Effector CD4-positive, alpha-beta T cell (primary cell): ENCODE measurements at regions not wholly inside any gene's neighbourhood (a gene's known extent, or its start where the extent isn't known, plus 50 kb on each side); places are given as distances from the start of the nearest gene placed in this dataset.

Experiments used
- DNase-seq: peaks from one replicate; pipeline ENCODE4 v3.0.0-alpha.2; 2020

DNA sequence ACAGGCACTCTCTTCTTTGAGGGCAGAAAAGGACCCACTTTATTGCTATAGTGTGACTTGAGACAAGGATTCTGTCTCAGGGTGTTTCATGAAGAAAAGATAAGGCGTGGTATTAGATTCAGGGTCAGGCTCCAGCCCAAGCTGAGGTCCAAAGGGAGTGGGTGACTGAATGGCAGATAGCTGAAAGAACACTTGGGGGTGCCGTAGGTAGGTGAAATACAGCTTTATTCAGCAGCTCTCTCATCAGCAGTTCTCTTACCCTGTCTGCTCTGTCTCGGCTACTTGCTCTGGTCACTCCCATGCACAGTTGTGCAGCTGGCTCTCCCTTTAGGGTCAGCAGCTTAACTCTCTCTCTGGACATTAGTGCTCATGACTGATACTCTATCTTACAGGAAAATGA is 379.9 kb downstream of the LPIN1 start:
- DNase-seq = no peak

DNA sequence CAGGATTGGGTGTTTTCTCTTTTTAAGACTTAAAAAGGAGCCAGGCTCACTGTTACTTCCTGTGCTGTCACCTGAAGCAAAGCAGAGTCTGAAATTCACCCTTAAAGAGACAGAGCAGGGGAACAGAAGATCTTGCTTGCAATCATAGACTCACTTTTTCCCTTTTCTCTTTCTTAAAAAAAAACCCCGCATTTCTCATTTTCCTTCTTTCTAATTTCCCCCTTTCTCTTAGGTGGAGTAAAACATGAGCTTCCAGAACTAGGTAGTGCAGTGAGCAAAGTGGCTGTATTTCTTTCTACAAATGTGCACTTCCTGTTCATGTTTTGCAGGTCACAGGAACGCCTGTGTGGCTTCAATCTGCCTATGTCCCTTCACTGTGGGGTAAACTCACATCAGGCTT is 381.2 kb downstream of the LPIN1 start:
- DNase-seq = no peak

DNA sequence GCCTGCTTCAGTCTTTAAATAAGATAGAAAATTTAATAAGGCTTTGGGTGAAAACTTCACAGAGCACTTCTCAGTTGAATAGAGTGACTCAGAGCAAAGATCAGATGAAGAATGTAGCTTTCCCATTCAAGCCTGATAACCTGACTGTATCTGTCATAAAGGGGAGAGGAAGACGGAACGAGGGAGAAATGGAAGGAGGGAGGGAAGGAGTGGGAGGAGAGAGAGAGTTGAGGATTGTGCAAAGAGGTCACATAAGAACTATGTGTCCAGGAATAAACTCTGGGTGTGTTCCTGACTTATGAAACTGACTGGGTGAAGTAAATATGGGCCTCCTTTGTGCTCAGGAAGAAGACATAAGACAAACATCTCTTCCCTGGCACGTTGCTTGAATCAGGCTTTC is 385.5 kb downstream of the LPIN1 start:
- DNase-seq = no peak

DNA sequence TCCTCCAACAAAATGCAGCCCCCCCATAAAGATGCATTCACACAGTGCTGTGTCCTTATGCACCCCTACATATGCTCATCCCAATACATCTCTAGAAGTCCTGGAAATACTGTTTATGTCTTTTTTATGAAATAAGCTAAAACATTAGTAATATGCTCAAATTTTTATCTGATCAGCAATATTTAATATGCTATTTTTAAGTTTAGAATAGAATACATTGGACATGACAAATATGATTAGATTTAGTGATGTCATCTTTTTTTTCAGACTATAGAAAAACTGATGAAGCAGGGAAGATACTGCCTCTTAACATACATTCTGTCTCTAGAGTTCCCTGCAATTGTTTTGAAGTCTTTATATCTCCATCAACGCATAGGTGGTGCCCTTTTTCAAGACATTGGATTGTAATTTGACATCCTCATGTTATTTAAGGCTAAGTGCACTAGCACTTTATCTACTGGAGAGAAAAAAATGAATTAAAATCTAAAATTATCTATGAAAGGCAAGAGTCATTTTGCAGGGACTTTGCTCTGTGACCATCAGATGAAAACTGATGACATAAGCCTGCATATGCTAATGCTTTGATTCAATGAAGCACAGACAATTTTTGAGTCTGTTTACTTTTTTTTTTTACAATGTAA is 395.3 kb downstream of the LPIN1 start:
- DNase-seq = no peak

DNA sequence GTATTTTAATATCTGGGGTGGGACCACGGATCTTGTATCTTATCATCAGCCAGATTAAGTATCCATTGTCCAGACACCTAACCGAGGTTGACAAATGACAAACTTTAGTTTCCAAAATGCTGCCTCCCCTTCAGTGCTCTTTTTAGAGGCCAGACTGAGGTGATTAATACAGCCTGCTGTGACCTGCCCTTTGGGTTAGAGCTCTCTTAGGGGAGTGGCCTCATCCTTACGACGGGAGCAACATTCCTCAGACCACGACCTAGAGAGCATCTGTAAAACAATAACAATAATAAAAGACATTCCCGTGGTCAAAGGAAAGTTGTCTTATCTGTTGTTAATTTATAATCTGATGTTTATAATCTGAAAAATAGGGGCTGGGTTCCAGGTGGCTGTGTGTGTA is 405.3 kb downstream of the LPIN1 start:
- DNase-seq = no peak

DNA sequence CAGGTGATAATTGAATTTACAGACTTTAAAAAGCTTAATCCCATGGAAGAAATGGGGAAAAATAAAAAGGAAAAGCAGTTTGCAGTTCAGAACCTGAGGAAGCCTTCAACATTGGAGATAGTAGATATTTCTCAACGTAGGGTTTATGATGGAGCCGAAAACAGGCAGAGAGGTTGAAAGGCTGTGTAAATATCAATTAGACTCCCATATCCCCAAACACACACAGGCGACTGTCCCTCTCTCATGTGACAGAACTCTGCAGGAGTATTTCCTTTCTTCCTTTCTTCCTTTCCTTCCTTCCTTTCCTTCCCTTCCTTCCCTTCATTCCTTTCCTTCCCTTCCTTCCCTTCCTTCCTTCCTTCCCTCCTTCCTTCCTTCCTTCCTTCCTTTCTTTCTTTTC is 406.5 kb downstream of the LPIN1 start:
- DNase-seq = no peak

DNA sequence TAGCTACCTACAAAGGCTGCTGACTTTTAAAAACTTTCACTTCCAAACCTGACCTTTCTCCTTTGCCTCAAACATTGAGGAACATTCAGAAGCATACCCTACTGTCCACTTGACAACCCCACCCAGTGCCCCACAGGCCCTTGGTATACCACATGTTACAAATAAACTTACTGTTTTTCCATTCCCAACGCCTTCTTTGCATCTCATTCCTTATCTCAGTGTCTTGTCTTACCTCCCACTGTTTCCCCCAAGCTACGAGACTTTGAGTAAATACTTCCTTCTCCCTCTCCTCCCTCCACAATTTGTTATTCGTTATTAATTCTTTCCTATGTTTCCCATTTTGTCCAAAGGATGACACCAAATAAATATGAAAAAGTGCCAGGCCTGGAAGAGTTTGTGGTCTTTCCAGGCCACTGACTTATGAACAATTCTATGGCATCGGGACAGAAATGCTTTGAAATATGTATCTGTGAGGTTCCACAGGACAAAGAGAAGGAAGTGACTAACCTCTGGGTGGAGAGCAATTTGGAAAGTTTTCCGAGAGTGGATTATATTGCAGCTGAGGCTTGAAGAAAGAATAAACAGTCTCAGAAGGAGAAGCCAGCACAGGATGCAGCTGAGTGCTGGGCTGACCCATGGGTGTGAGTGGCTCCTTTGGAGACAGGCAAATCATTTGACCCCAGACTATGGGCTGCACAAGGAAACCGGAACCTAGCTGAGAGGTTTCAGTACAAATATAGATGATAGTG is 409.0 kb downstream of the LPIN1 start:
- DNase-seq = no peak

DNA sequence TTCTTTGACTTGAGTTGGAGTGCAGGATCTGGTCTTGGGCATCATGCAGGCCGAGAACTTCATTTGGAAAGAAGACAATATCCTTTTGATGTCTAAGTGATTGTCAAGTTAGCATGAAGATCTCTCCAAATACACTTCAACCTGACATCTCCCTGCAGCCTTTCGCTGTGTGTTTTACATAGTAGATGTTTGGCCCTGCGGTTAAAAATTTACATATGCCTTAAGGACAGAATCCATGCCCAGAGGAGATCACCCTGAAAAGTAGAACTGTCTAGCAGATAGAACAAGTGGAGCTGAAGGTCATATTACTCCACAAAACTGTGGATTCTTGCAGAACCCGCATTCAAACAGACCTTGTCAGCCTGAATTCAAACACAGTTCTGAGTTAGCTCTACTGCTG is 409.9 kb downstream of the LPIN1 start:
- no peak for DNase-seq

DNA sequence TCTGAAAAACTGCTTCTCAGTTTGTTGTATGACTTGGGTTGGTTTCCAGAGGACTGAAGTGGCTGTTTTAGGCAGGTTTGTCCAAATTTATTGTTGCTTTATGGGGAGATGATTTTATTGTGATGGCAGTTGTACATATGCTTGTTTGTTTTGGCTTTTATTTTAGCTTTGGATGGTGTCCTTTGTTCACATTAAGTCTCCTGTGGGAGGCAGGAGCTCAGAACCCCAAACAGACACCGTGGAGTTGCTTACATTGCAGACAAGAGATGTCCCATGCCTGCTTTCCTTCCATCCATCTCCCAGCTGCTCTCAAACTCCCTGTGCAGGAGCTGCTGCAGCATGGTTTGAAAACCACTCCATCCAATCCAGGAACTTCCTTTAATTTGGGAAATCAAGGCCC is 414.7 kb downstream of the LPIN1 start:
- no peak for DNase-seq

DNA sequence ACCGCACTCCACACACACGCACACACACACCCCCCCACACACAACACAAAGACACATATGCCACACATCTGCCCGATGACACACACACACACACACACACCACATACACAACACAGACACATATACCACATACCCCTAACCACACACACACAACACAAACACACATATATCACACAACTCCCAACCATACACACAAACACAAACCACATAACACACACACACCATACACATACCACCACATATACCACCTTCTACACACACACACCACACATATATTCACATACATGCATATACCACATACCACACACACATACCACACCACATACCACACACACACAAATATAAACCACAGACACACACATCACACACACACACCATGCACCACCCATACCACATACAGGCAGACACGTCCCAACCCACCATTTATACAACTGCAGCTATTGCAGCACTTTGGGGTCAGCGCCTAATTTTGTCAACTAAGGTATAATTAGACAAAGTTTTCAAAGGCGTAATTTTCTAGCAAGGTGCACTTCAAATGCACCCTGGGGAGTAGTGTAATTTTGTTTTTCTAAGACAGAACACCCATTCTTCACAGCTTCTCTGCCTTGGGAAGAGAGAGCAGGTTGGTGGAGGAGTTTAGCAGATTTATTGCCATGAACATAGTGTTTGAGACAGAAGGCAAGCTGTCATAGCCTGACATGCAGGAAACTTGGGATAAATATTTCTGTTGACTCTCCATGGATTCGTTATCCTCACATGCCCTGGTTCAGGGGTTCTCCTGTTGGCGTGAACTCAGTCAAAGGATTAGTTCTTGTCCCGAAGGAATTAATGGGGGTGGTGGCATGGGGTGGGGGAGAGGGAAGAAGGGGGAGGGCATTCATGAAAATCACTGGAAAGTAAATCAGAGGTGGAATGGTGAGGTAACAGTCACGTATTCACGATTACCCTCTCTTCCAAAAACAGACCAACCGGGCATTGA is 416.1 kb downstream of the LPIN1 start:
- DNase-seq = no peak

DNA sequence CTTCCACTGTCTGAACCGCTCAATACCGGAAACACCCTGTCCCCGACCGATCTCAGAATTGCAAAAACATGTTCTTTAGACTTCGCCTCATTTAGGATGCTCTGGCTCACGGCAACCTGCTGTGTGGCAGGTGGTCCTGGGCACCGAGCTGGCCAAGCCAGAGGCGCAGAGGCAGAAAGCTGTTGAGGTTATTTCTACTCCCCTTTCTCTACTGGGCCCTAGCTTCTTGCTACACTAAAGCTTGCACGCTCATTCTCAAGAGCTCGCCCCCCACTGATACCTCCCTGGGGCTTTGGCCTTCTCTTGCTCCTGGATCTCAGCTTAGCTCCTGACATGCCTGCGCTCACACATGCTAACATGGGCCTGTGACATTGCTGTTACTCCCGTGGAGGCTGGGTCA is 417.4 kb downstream of the LPIN1 start:
- DNase-seq = no peak

DNA sequence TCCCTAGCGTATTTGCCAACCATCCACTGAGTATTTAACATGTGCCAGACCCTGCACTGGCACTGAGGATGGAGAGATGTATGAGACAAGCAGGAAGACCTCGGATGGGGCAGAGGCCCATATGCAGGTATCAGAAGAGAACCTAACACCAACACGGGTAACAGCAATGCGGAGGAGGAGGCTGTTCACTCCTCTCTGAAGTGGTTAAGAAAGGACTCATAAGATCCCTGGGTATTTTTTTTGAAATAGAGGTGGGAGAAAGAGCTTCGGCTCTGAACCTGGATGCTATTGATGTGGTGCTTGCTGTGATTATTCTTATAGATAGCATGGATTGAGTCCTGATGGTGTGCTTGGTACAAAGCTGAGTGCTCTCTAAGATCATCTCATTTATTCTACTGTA is 418.3 kb downstream of the LPIN1 start:
- no peak for DNase-seq

DNA sequence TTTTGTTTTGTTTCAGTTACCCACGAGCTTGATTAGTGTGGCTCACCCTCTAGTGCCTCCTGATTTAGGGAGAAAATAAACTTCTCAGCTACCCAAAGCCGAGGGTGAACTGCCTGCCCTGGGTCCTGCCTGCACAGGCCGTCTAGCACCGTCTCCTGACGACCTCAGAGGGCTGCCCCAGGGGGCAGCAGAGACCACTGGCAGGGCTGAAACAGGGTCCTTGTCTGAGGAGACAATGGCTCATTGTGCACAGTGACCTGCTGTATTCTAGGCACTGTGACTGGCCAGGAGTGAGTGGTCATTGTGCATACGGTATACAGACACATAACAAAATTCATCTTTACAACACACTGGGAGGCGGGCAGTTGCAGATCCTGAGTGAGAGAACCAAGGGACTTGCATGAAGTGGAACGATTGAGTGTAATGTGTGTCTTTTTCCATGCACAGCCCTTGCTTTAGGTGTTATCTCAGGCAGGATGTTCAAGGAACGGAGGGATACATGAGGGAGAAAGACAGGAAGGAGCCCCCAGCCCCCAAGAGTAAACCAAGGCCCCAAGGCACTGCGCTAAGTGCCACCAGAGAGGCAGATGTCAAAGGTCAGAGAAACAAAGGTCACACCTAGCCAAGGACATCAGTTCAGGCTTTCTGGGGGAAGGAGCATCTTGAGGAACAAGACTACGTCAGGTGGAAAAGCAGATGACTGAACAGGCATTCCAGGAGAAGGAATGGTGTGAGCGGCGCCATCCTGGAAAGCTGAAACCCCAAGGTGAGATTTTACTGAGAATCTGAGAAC is 421.3 kb downstream of the LPIN1 start:
- no peak for DNase-seq

DNA sequence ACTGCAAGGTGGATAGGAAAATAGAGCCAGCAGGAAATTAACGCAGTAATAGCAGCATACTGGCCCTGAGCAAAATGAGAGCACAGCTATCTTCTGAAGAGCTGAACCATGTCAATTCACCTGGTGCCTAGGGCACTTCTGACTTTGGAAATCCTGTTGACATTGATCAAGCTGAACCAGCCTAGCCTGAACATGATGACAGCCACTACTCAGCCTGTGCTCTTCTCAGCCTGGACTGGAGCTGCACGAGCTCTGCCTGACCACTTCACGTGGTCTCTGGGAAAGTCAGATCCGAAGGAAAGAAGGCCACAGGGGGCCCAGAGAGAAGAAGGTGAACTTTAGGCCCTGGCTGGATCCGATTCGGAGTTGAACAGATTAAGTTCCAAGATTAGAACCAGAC is 421.9 kb downstream of the LPIN1 start:
- DNase-seq = no peak

DNA sequence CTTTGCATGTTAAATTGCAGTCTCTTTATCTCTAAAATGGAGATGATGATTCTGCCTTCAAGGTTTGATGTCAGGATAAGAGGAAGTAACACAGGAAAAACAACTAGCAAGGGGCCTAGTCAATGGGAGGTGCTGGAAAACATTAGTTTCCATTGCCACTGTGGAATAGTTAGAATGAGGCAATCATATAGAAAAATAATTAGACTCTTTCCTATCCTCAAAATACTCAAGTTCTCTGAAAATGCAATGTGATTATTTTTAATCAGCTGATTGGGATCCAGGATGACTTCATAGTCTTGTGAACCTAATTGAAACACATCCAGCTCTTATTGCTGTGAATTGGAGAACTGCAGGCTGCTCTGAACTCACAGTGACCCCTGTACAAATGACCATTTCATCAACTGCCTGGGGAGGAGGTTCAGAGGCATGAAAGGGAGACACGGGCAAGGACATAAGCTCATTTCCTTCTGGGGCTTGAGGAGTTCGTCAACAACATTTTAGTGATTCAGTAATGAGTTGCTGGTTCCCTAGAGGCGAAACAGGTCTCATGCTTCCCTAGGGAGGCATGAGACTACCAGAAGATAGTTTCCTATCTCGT is 422.5 kb downstream of the LPIN1 start:
- no peak for DNase-seq

DNA sequence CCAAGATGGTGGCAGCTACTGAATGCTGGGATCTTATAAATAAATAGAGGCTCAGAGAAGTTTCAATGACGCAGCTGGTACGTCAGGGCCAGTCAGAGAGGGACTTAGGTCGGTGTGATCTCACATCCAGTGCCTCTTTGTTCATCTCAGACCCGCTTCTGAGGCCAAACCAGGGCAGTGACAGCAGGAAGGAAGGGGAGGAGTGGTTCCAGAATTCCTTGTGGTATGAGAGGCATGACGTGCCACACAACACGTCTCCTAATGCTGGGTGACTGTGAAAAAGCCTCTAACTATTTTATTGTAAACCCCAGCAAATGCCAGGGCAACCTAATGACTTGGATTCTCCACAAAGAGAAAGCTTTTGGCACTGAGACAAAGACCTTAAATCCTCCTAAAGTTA is 423.3 kb downstream of the LPIN1 start:
- DNase-seq = no peak

DNA sequence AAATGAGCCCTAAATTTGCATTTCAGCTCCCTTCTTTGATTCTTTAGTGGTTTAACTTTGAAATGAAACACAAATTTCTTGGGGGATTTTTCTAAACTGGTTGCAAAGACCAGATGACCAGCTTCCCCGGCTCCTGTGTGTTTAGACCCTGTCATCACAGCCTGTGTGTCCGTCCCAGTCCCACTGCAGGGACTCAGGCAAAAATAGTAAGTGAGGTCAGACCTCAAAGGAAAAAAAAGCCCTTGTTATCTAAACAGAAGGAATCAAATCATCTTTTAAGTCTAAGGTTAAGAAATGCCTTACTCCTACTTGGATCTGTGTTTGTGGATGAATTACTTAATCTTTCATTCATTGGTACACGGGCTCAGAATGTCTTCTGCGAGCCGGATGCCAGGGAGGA is 423.7 kb downstream of the LPIN1 start:
- DNase-seq = no peak

DNA sequence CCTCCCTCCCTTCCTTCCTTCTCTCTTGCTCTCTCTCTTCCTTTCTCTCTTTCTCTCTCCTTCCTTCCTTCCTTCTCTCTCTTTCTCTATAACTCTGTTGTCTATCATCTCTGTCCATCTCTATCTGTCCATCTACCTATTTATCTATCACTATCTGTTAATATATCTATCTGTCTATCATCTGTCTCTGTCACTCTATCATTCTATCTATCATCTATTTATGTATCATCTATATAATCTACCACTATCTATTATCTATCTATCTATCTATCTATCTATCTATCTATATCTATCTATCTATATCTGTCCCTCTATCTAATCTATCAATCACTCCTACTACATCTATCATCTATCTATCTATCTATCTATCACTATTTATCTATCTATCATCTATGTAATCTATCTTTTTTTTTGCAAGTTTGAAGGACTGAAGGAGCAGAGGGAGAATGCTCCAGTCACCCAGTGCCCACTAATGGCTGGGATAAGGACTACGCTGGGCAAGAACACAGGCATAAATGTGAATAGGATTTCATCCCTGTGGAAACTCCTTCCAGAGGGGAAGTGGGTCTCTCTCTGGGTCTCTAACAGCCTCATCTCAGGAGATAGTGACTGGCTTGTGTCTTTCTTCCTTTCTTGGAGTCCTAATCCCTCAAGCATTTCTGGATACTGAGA is 427.0 kb downstream of the LPIN1 start:
- no peak for DNase-seq

DNA sequence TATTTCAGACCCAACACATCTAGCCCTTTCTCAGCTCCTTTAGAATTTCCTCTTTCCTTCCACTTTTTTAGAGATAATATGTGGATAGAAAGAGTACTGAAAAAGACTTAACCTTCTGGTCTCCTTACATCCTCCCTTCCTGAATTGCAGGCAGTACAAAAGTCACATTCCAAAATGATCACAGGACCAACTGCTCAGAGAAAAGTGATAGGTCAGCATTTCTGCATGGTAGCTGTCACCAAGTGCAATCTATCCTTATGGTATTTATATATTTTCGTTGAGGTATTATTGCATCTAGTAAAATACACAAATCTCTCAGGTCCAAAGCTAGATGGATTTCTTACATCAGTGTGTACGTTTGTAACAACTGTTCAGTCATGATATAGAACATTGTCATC is 427.5 kb downstream of the LPIN1 start:
- DNase-seq = no peak

DNA sequence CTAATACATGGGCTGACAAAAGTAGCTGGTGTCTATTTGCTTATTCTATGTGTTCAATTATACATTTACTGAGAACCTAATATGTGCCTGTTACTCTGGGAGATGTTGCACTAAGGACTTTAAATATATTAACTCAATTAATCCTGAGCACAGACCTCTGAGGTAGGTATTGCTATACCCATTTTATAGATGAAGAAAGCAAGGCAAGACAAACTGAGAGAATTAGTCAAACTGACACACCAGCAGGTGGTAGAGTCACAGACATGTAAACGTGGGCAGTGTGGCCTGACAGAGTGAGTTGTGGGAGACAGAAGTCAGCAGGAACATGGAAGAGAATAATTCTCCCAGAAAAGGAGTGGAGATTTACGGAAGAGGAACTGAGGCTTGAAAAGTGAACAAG is 428.9 kb downstream of the LPIN1 start:
- no peak for DNase-seq

DNA sequence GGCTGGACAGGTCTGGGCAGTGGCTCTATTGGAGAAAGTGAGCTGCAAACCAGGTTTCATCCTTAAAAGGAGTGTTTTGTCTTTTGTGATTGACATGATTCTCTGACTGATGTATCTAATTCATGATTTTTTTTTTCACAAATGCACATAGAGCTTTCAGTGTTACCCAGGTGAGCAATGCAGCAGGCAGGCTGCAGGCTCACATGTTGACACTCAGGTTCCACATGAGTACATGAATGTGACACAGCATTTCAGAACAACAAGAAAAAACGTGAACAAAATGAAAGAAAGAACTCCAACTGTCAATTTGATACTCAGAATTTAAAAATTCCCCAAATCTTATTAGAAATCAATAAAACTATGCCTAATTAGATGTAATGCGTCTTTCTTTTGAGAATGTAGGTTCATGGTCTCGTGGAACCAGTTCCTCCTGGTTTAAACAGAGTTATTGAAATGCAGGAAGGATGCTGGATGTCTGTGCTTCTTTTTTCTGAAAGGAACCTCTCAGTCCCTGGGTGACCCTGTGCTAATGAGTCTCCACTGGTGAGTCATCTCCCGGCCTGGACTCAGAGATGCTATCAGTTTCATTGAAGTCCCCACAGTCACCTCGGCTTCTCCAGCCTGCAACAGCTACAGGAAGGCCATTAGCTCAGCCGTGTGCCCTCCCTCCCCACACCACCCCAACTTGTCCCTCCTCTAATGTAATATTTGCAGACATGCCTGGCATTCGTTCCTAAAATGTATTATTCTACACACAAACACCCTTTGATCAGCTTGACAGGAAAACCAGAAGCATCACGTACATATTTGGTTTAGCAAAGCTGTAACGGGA is 430.4 kb downstream of the LPIN1 start:
- DNase-seq = no peak
